Neural cell (in vitro differentiated cells): ENCODE measurements at regions not wholly inside any gene's neighbourhood (a gene's known extent, or its start where the extent isn't known, plus 50 kb on each side); places are given as distances from the start of the nearest gene placed in this dataset.

ENCODE experiments used
- CTCF ChIP-seq: fragments of 450-650 bp; IDR thresholded peaks from 2 replicates; pipeline ENCODE4 v1.5.1; 2014; ENCODE audit warnings: antibody characterized with exemption, mild to moderate bottlenecking, moderate library complexity; ENCODE audit not compliant: poor library complexity, severe bottlenecking
- EP300 ChIP-seq: fragments of 450-650 bp; conservative IDR thresholded peaks from 2 replicates; pipeline ENCODE4 v1.6.1; 2014; ENCODE audit warnings: antibody characterized with exemption, mild to moderate bottlenecking, moderate library complexity; ENCODE audit not compliant: poor library complexity, severe bottlenecking
- EZH2 ChIP-seq: fragments of 200-600, 300-800 bp; shearing (Covaris generic), sonication (generic); IDR thresholded peaks from 2 replicates; pipeline ENCODE4 v1.6.1; 2014; ENCODE audit warnings: antibody characterized with exemption, low read length, borderline replicate concordance, mild to moderate bottlenecking; ENCODE audit not compliant: insufficient read depth, poor library complexity, severe bottlenecking
- POLR2AphosphoS5 ChIP-seq: IDR thresholded peaks from 2 replicates; pipeline ENCODE4 v1.6.1; 2012
- REST ChIP-seq: IDR thresholded peaks from 2 replicates; pipeline ENCODE4 v1.6.1; 2012; ENCODE audit warnings: borderline replicate concordance
- SMC3 ChIP-seq: fragments of 450-650 bp; conservative IDR thresholded peaks from 2 replicates; pipeline ENCODE4 v1.6.1; 2014; ENCODE audit warnings: antibody characterized with exemption, mild to moderate bottlenecking, moderate library complexity; ENCODE audit not compliant: poor library complexity
- TAF1 ChIP-seq: IDR thresholded peaks from 2 replicates; pipeline ENCODE4 v1.6.1; 2012; ENCODE audit warnings: low read depth

- no peak for TF ChIP-seq POLR2AphosphoS5
- TF ChIP-seq CTCF = no peak
- no peak for TF ChIP-seq EP300
- TF ChIP-seq TAF1 = no peak
- no peak for TF ChIP-seq EZH2
- TF ChIP-seq SMC3 = no peak
- no peak for TF ChIP-seq REST
These were observed 468.0 kb downstream of the UTRN start for GRCh38 chr6:144753023-144753705.
